Esophagus muscularis mucosa (tissue), 4 donors: ENCODE measurements at regions not wholly inside any gene's neighbourhood (a gene's known extent, or its start where the extent isn't known, plus 50 kb on each side); places are given as distances from the start of the nearest gene placed in this dataset.

Source experiments
- CTCF ChIP-seq, 3 experiments: fragments of 200-600 bp in 2 of 3; fragments of 450-650 bp in 1 of 3; sonication (generic) in 2 of 3; IDR thresholded peaks; one replicate each; pipeline ENCODE4 v1.5.1; 2017 to 2019; ENCODE audit warnings: antibody characterized with exemption in 3 of 3, mild to moderate bottlenecking in 2 of 3, moderate library complexity in 1 of 3
- EP300 ChIP-seq: sonication (generic); formaldehyde crosslinking; IDR thresholded peaks from one replicate; pipeline ENCODE4 v1.6.1; 2017; ENCODE audit warnings: antibody characterized with exemption
- POLR2A ChIP-seq: fragments of 450-650 bp; IDR thresholded peaks from one replicate; pipeline ENCODE4 v1.6.1; 2017; ENCODE audit warnings: antibody characterized with exemption, moderate library complexity, mild to moderate bottlenecking, low read depth
- POLR2AphosphoS5 ChIP-seq, 2 donors: sonication (generic); formaldehyde crosslinking; IDR thresholded peaks; one replicate each; pipeline ENCODE4 v1.6.1; 2017; ENCODE audit warnings: antibody characterized with exemption in 2 of 2

GRCh38 chr6:92139601-92140000 is 1279.8 kb downstream of the EPHA7 start:
- TF ChIP-seq POLR2A: no peak
- no peak for TF ChIP-seq CTCF (IDR thresholded peaks at IDR 0.05)
- TF ChIP-seq POLR2AphosphoS5 (IDR thresholded peaks at IDR 0.05): no peak
- TF ChIP-seq EP300: no peak
